GM12891 (cell line): ENCODE measurements at regions not wholly inside any gene's neighbourhood (a gene's known extent, or its start where the extent isn't known, plus 50 kb on each side); places are given as distances from the start of the nearest gene placed in this dataset.

ENCODE experiments used
- PAX5 ChIP-seq: IDR thresholded peaks from 2 replicates; pipeline ENCODE4 v1.6.1; 2011; ENCODE audit warnings: low read length, moderate library complexity, mild to moderate bottlenecking; ENCODE audit not compliant: insufficient read depth, severe bottlenecking
- POLR2A ChIP-seq: IDR thresholded peaks from 2 replicates; pipeline ENCODE4 v1.6.1; 2011; ENCODE audit warnings: low read depth, low read length, control low read depth
- POLR2AphosphoS5 ChIP-seq: IDR thresholded peaks from 2 replicates; pipeline ENCODE4 v1.6.1; 2011; ENCODE audit warnings: low read depth, low read length, control low read depth
- POU2F2 ChIP-seq: IDR thresholded peaks from 2 replicates; pipeline ENCODE4 v1.6.1; 2011; ENCODE audit warnings: low read depth, mild to moderate bottlenecking, control low read depth, low read length, moderate library complexity
- SPI1 ChIP-seq: IDR thresholded peaks from 2 replicates; pipeline ENCODE4 v1.6.1; 2011; ENCODE audit warnings: low read depth, low read length, control low read depth
- TAF1 ChIP-seq: IDR thresholded peaks from 2 replicates; pipeline ENCODE4 v1.6.1; 2011; ENCODE audit warnings: low read depth, low read length, control low read depth

GRCh38 chr5:120345947-120346346 is 118.2 kb upstream of the PRR16 start:
- TF ChIP-seq POLR2AphosphoS5 = no peak
- no peak for TF ChIP-seq POU2F2
- no peak for TF ChIP-seq TAF1
- TF ChIP-seq POLR2A = no peak
- TF ChIP-seq SPI1 = no peak
- no peak for TF ChIP-seq PAX5
